OCI-LY7 (cell line): ENCODE measurements at regions not wholly inside any gene's neighbourhood (a gene's known extent, or its start where the extent isn't known, plus 50 kb on each side); places are given as distances from the start of the nearest gene placed in this dataset.
"Not testable (repeated sequence)": the region's sequence is repeated elsewhere in the genome, so short reads cannot be mapped to it uniquely, and the experiment has no call there.

ENCODE experiments used
- BruUV-seq: library from RNA; stranded (reverse); fragments of 400-500 nt; replicated peaks from 2 replicates; lab custom pipeline; 2021; lab: Mats Ljungman, UMichigan
- CTCF ChIA-PET: fragments of 300-600 bp; sonication (Branson Sonifier 250); formaldehyde crosslinking; loops from one replicate; lab custom pipeline; 2022; ENCODE audit warnings: antibody characterized with exemption; ENCODE audit not compliant: unreplicated experiment; lab: Charles Lee
- POLR2A ChIA-PET: fragments of 300-600 bp; sonication (Branson Sonifier 250); formaldehyde crosslinking; loops from one replicate; lab custom pipeline; 2022; ENCODE audit warnings: antibody characterized with exemption; lab: Charles Lee
- DNase-seq: peaks from one replicate; pipeline ENCODE4 v3.0.0-alpha.2; 2015; ENCODE audit warnings: low spot score
- H2AFZ ChIP-seq: fragments of 200-600 bp; sonication (generic), shearing (Covaris generic); 2 replicates; pipeline ENCODE4 v1.6.1; 2014; ENCODE audit warnings: mild to moderate bottlenecking, antibody characterized with exemption, low read length, moderate library complexity
- H3K27ac ChIP-seq: fragments of 200-600 bp; sonication (generic); 2 replicates; pipeline ENCODE4 v1.5.1; 2014; ENCODE audit warnings: mixed run types, low read depth, mild to moderate bottlenecking, moderate library complexity, low read length, inconsistent platforms; ENCODE audit not compliant: poor library complexity, severe bottlenecking
- H3K36me3 ChIP-seq: fragments of 200-600 bp; sonication (generic); 2 replicates; pipeline ENCODE4 v1.6.1; 2014; ENCODE audit warnings: mild to moderate bottlenecking, antibody characterized with exemption, low read length, moderate library complexity, mixed read lengths; ENCODE audit not compliant: insufficient read depth
- H3K4me1 ChIP-seq: fragments of 200-600 bp; sonication (generic); 2 replicates; pipeline ENCODE4 v1.5.1; 2014; ENCODE audit warnings: mild to moderate bottlenecking, low read length; ENCODE audit not compliant: insufficient read depth, poor library complexity, severe bottlenecking
- H3K4me2 ChIP-seq: fragments of 200-600 bp; sonication (generic); 2 replicates; pipeline ENCODE4 v1.6.1; 2014; ENCODE audit warnings: mild to moderate bottlenecking, low read length
- H3K4me3 ChIP-seq: fragments of 200-600 bp; sonication (generic); 2 replicates; pipeline ENCODE4 v1.5.1; 2014; ENCODE audit warnings: mild to moderate bottlenecking, low read depth, low read length; ENCODE audit not compliant: poor library complexity, severe bottlenecking
- H3K79me2 ChIP-seq: fragments of 200-600 bp; sonication (generic); 2 replicates; pipeline ENCODE4 v1.6.1; 2016; ENCODE audit warnings: low read depth, mild to moderate bottlenecking, low read length, moderate library complexity, mixed read lengths; ENCODE audit not compliant: insufficient read depth
- H3K9me2 ChIP-seq: fragments of 200-600 bp; sonication (generic); 2 replicates; pipeline ENCODE4 v1.6.1; 2016; ENCODE audit warnings: mild to moderate bottlenecking, low read length, mixed read lengths; ENCODE audit not compliant: insufficient read depth
- H3K9me3 ChIP-seq: fragments of 200-600 bp; sonication (generic); 2 replicates; pipeline ENCODE4 v1.6.1; 2014; ENCODE audit warnings: mild to moderate bottlenecking, mixed run types, low read length, mixed read lengths
- H4K20me1 ChIP-seq: fragments of 200-600 bp; sonication (generic); 2 replicates; pipeline ENCODE4 v1.6.1; 2014; ENCODE audit warnings: mild to moderate bottlenecking, antibody characterized with exemption, low read length, moderate library complexity, mixed read lengths; ENCODE audit not compliant: insufficient read depth
- intact Hi-C: fragments of 100-400 bp; cut with micrococcal nuclease; formaldehyde crosslinking; loops from one replicate; pipeline ENCODE4 v1.10.0; 2022; ENCODE audit not compliant: unreplicated experiment

GRCh38 chr1:224040006-224040405 is 73.9 kb upstream of the FBXO28 start:
- H2AFZ ChIP-seq, H3K36me3 ChIP-seq, POLR2A ChIA-PET, H3K4me2 ChIP-seq, H3K9me2 ChIP-seq, H4K20me1 ChIP-seq, H3K79me2 ChIP-seq, H3K4me1 ChIP-seq, CTCF ChIA-PET, H3K27ac ChIP-seq, DNase-seq, H3K4me3 ChIP-seq, BruUV-seq, H3K9me3 ChIP-seq, intact Hi-C loops: not testable (repeated sequence)

GRCh38 chr1:224038832-224039231 is 75.1 kb upstream of the FBXO28 start:
- H3K79me2 ChIP-seq, H3K27ac ChIP-seq, H3K36me3 ChIP-seq, intact Hi-C loops, H3K9me3 ChIP-seq, H3K4me2 ChIP-seq, H3K4me3 ChIP-seq, POLR2A ChIA-PET, DNase-seq, H4K20me1 ChIP-seq, H3K4me1 ChIP-seq, CTCF ChIA-PET, H3K9me2 ChIP-seq, H2AFZ ChIP-seq, BruUV-seq: not testable (repeated sequence)

- CTCF ChIA-PET, H3K4me1 ChIP-seq, H3K4me2 ChIP-seq, H2AFZ ChIP-seq, POLR2A ChIA-PET, H4K20me1 ChIP-seq, H3K36me3 ChIP-seq, BruUV-seq, H3K4me3 ChIP-seq, H3K9me2 ChIP-seq, H3K27ac ChIP-seq, intact Hi-C loops, DNase-seq, H3K79me2 ChIP-seq, H3K9me3 ChIP-seq: not testable (repeated sequence)
These were observed 76.5 kb upstream of the FBXO28 start for GRCh38 chr1:224037362-224037761.

GRCh38 chr1:224032608-224033276 is 81.2 kb upstream of the FBXO28 start:
- not testable (repeated sequence) for DNase-seq

GRCh38 chr1:224031986-224032385 is 81.9 kb upstream of the FBXO28 start:
- H3K4me1 ChIP-seq, H3K36me3 ChIP-seq, DNase-seq, H2AFZ ChIP-seq, POLR2A ChIA-PET, H3K9me3 ChIP-seq, H3K79me2 ChIP-seq, H3K4me2 ChIP-seq, H3K9me2 ChIP-seq, CTCF ChIA-PET, H3K27ac ChIP-seq, BruUV-seq, H3K4me3 ChIP-seq, H4K20me1 ChIP-seq, intact Hi-C loops: not testable (repeated sequence)

More at GRCh38 chr1:224032608-224033276, 81.2 kb upstream of the FBXO28 start:
- H3K79me2 ChIP-seq, H3K36me3 ChIP-seq, H2AFZ ChIP-seq, H3K27ac ChIP-seq, intact Hi-C loops, H3K9me3 ChIP-seq, H3K4me2 ChIP-seq, H4K20me1 ChIP-seq, H3K4me1 ChIP-seq, POLR2A ChIA-PET, H3K4me3 ChIP-seq, BruUV-seq, H3K9me2 ChIP-seq, CTCF ChIA-PET: not testable (repeated sequence)

- CTCF ChIA-PET, result not testable (repeated sequence)
These were observed 83.7 kb upstream of the FBXO28 start for GRCh38 chr1:224030257-224030656.

More at GRCh38 chr1:224030257-224030656, 83.7 kb upstream of the FBXO28 start:
- H4K20me1 ChIP-seq, H3K9me2 ChIP-seq, H3K36me3 ChIP-seq, H3K9me3 ChIP-seq, H3K79me2 ChIP-seq, intact Hi-C loops, BruUV-seq, POLR2A ChIA-PET, DNase-seq, H3K4me1 ChIP-seq, H2AFZ ChIP-seq, H3K4me3 ChIP-seq, H3K27ac ChIP-seq, H3K4me2 ChIP-seq: not testable (repeated sequence)
